Activated naive CD4-positive, alpha-beta T cell treated with anti-CD3 and anti-CD28 coated beads, Interleukin-2, amount 50 U/mL, for 72 hours (primary cell): ENCODE measurements at regions not wholly inside any gene's neighbourhood (a gene's known extent, or its start where the extent isn't known, plus 50 kb on each side); places are given as distances from the start of the nearest gene placed in this dataset.

Source experiments
- ATAC-seq, 2 donors: fragments of 150-1000 bp; cut with Tn5 transposase; 2 replicates each; pipeline ENCODE4 v1.10.0; 2021; ENCODE audit warnings: mild to moderate bottlenecking in 2 of 2, moderate library complexity in 2 of 2
- DNase-seq, 2 donors: peaks; one replicate each; pipeline ENCODE4 v3.0.0; 2021 to 2022; ENCODE audit warnings: low spot score in 2 of 2
- H3K27ac Mint-ChIP-seq, 2 donors: one replicate each; pipeline ENCODE4 v1.8.0; 2022; ENCODE audit warnings: mild to moderate bottlenecking in 2 of 2, mixed read lengths in 2 of 2
- H3K36me3 Mint-ChIP-seq, 2 donors: one replicate each; pipeline ENCODE4 v1.8.0; 2022; ENCODE audit warnings: mixed read lengths in 2 of 2
- H3K9me3 Mint-ChIP-seq, 2 donors: one replicate each; pipeline ENCODE4 v1.8.0; 2022; ENCODE audit warnings: mixed read lengths in 2 of 2

- ATAC-seq, result no peak
- H3K27ac Mint-ChIP-seq, result no peak overlapping the region
- peaks cover 0 to 6% of the 10 kb centered on the region in 2 donors for H3K9me3 Mint-ChIP-seq
- DNase-seq, result no peak
- peaks cover 0 to 4% of the 10 kb centered on the region in 2 donors for H3K36me3 Mint-ChIP-seq
Measured at GRCh38 chr9:103981912-103982311, 112.2 kb upstream of the SMC2 start.

- DNase-seq, result no peak
- peaks cover 0 to 4% of the 10 kb centered on the region in 2 donors for H3K36me3 Mint-ChIP-seq
- no peak for ATAC-seq
- H3K27ac Mint-ChIP-seq, result no peak overlapping the region
- peaks cover 0 to 6% of the 10 kb centered on the region in 2 donors for H3K9me3 Mint-ChIP-seq
Measured at GRCh38 chr9:103985077-103985476, 109.0 kb upstream of the SMC2 start.

- DNase-seq (no peak), ATAC-seq (no peak)
- Mint-ChIP-seq H3K27ac (no peak overlapping the region), H3K36me3 (peaks cover 0 to 3% of the 10 kb centered on the region in 2 donors), H3K9me3 (peaks cover 0 to 4% of the 10 kb centered on the region in 2 donors)
Measured at GRCh38 chr9:103988821-103989220, 105.3 kb upstream of the SMC2 start.

GRCh38 chr9:103990311-103990710 lies 103.8 kb upstream of the SMC2 start:
- Mint-ChIP-seq H3K27ac (no peak overlapping the region), H3K36me3 (no peaks in the 10 kb centered on the region), H3K9me3 (no peaks in the 10 kb centered on the region)
- DNase-seq (no peak), ATAC-seq (peak in 1 of 2 donors; percentile 27)

GRCh38 chr9:103991001-103991400 lies 103.1 kb upstream of the SMC2 start:
- H3K36me3 Mint-ChIP-seq, result no peaks in the 10 kb centered on the region
- no peak for DNase-seq
- H3K27ac Mint-ChIP-seq, result no peak overlapping the region
- H3K9me3 Mint-ChIP-seq, result no peaks in the 10 kb centered on the region
- ATAC-seq, result no peak

GRCh38 chr9:103991698-103992097 lies 102.4 kb upstream of the SMC2 start:
- DNase-seq, result no peak

GRCh38 chr9:103992938-103993579 lies 101.0 kb upstream of the SMC2 start:
- DNase-seq (no peak), ATAC-seq (no peak)
- no peak overlapping the region for H3K27ac Mint-ChIP-seq
- H3K9me3 Mint-ChIP-seq, result no peaks in the 10 kb centered on the region
- H3K36me3 Mint-ChIP-seq, result no peaks in the 10 kb centered on the region

More at GRCh38 chr9:103991698-103992097, 102.4 kb upstream of the SMC2 start:
- H3K9me3 Mint-ChIP-seq, result no peaks in the 10 kb centered on the region
- peak in 1 of 2 donors; percentile 96 for ATAC-seq
- no peak overlapping the region for H3K27ac Mint-ChIP-seq
- H3K36me3 Mint-ChIP-seq, result no peaks in the 10 kb centered on the region

GRCh38 chr9:103997856-103998370 lies 96.2 kb upstream of the SMC2 start:
- ATAC-seq, result no peak
- Mint-ChIP-seq H3K27ac (no peak overlapping the region), H3K9me3 (no peaks in the 10 kb centered on the region), H3K36me3 (no peaks in the 10 kb centered on the region)
- DNase-seq, result no peak

- no peak for ATAC-seq
- H3K36me3 Mint-ChIP-seq, result no peaks in the 10 kb centered on the region
- DNase-seq, result no peak
- no peaks in the 10 kb centered on the region for H3K9me3 Mint-ChIP-seq
- H3K27ac Mint-ChIP-seq, result no peak overlapping the region
Measured at GRCh38 chr9:103999375-104000062, 94.6 kb upstream of the SMC2 start.

- H3K36me3 Mint-ChIP-seq, result no peaks in the 10 kb centered on the region
- no peak for DNase-seq
- ATAC-seq, result no peak
- H3K9me3 Mint-ChIP-seq, result peaks cover 0 to 10% of the 10 kb centered on the region in 2 donors
- H3K27ac Mint-ChIP-seq, result no peak overlapping the region
Measured at GRCh38 chr9:104009826-104010225, 84.3 kb upstream of the SMC2 start.

GRCh38 chr9:104022083-104022482 lies 72.0 kb upstream of the SMC2 start:
- DNase-seq, result no peak
- Mint-ChIP-seq H3K9me3 (peaks cover 0 to 7% of the 10 kb centered on the region in 2 donors), H3K36me3 (no peaks in the 10 kb centered on the region), H3K27ac (no peak overlapping the region)
- no peak for ATAC-seq

- peak; percentile 34 to 74 for ATAC-seq
- Mint-ChIP-seq H3K27ac (no peak overlapping the region), H3K36me3 (no peaks in the 10 kb centered on the region), H3K9me3 (peaks cover 0 to 7% of the 10 kb centered on the region in 2 donors)
- no peak for DNase-seq
Measured at GRCh38 chr9:104025104-104025503, 69.0 kb upstream of the SMC2 start.

GRCh38 chr9:104025945-104026344 lies 68.2 kb upstream of the SMC2 start:
- no peaks in the 10 kb centered on the region for H3K36me3 Mint-ChIP-seq
- DNase-seq (no peak), ATAC-seq (no peak)
- no peak overlapping the region for H3K27ac Mint-ChIP-seq
- peaks cover 0 to 1% of the 10 kb centered on the region in 2 donors for H3K9me3 Mint-ChIP-seq

- ATAC-seq (no peak), DNase-seq (no peak)
- Mint-ChIP-seq H3K27ac (no peak overlapping the region), H3K9me3 (no peaks in the 10 kb centered on the region), H3K36me3 (no peaks in the 10 kb centered on the region)
Measured at GRCh38 chr9:104027295-104027694, 66.8 kb upstream of the SMC2 start.

- peak; percentile 72 to 94 for ATAC-seq
- DNase-seq, result peak in 1 of 2 donors; percentile 12
- H3K36me3 Mint-ChIP-seq, result no peaks in the 10 kb centered on the region
- H3K27ac Mint-ChIP-seq, result no peak overlapping the region
- H3K9me3 Mint-ChIP-seq, result no peaks in the 10 kb centered on the region
Measured at GRCh38 chr9:104028827-104029226, 65.3 kb upstream of the SMC2 start.
